Caco-2 (cell line): ENCODE measurements at regions not wholly inside any gene's neighbourhood (a gene's known extent, or its start where the extent isn't known, plus 50 kb on each side); places are given as distances from the start of the nearest gene placed in this dataset.

ENCODE experiments used
- BruUV-seq: library from RNA; stranded (reverse); fragments of 400-500 nt; replicated peaks from 2 replicates; lab custom pipeline; 2021; lab: Mats Ljungman, UMichigan
- CTCF ChIA-PET: fragments of 300-600 bp; sonication (Branson Sonifier 250); formaldehyde crosslinking; loops from one replicate; lab custom pipeline; 2022; ENCODE audit warnings: antibody characterized with exemption; lab: Charles Lee
- POLR2A ChIA-PET: fragments of 300-600 bp; sonication (Branson Sonifier 250); formaldehyde crosslinking; loops from one replicate; lab custom pipeline; 2022; ENCODE audit warnings: antibody characterized with exemption; lab: Charles Lee
- DNase-seq, 2 experiments: peaks; one replicate each; pipeline versions ENCODE4 v3.0.0 to v3.0.0-alpha.2; 2020 to 2022
- H3K27me3 ChIP-seq: replicated peaks from 2 replicates; pipeline ENCODE4 v1.6.0; 2011; ENCODE audit warnings: low read length; ENCODE audit not compliant: control insufficient read depth, insufficient read depth
- H3K36me3 ChIP-seq: 2 replicates; pipeline ENCODE4 v1.5.1; 2011; ENCODE audit warnings: low read length; ENCODE audit not compliant: control insufficient read depth, insufficient read depth
- H3K4me1 ChIP-seq: fragments of 250-450 bp; sonication (Bioruptor Pico); 2 replicates; pipeline ENCODE4 v1.5.1; 2020; ENCODE audit warnings: mild to moderate bottlenecking
- H3K4me3 ChIP-seq: 2 replicates; pipeline ENCODE4 v1.5.1; 2011; ENCODE audit warnings: low read depth, mild to moderate bottlenecking, control low read depth, low read length
- H3K9me3 ChIP-seq: fragments of 250-450 bp; sonication (Bioruptor Pico); 2 replicates; pipeline ENCODE4 v1.5.1; 2020; ENCODE audit warnings: mild to moderate bottlenecking, moderate library complexity
- H3K27ac Mint-ChIP-seq: one replicate; pipeline ENCODE4 v1.8.0; 2022; ENCODE audit warnings: mixed read lengths; ENCODE audit not compliant: unreplicated experiment
- H3K27me3 Mint-ChIP-seq: one replicate; pipeline ENCODE4 v1.8.0; 2022; ENCODE audit warnings: mixed read lengths; ENCODE audit not compliant: insufficient read depth, unreplicated experiment
- H3K36me3 Mint-ChIP-seq: one replicate; pipeline ENCODE4 v1.8.0; 2022; ENCODE audit warnings: mild to moderate bottlenecking, mixed read lengths; ENCODE audit not compliant: insufficient read depth, unreplicated experiment
- H3K4me1 Mint-ChIP-seq: one replicate; pipeline ENCODE4 v1.8.0; 2022; ENCODE audit warnings: low read depth, mixed read lengths; ENCODE audit not compliant: unreplicated experiment
- H3K4me3 Mint-ChIP-seq: one replicate; pipeline ENCODE4 v1.8.0; 2022; ENCODE audit warnings: mild to moderate bottlenecking, moderate library complexity, mixed read lengths; ENCODE audit not compliant: unreplicated experiment
- H3K9me3 Mint-ChIP-seq: one replicate; pipeline ENCODE4 v1.8.0; 2022; ENCODE audit warnings: mixed read lengths; ENCODE audit not compliant: unreplicated experiment
- intact Hi-C: fragments of 100-400 bp; cut with micrococcal nuclease; formaldehyde crosslinking; loops from one replicate; pipeline ENCODE4 v1.10.0; 2022; ENCODE audit not compliant: unreplicated experiment
- TF ChIP-seq, protein P1 (sequence below), 2 experiments: fragments of 200-600 bp in 1 of 2; IDR thresholded peaks; 1 replicate in 1 of 2; 2 replicates in 1 of 2; pipeline versions ENCODE4 v1.5.1 to v1.8.0; 2011 to 2022; ENCODE audit warnings: antibody characterized with exemption in 1 of 2, control low read depth in 1 of 2, inconsistent platforms in 1 of 2, low read depth in 1 of 2, low read length in 1 of 2, mild to moderate bottlenecking in 1 of 2, moderate library complexity in 1 of 2; ENCODE audit not compliant: insufficient read depth in 1 of 2, severe bottlenecking in 1 of 2, unreplicated experiment in 1 of 2

DNA sequence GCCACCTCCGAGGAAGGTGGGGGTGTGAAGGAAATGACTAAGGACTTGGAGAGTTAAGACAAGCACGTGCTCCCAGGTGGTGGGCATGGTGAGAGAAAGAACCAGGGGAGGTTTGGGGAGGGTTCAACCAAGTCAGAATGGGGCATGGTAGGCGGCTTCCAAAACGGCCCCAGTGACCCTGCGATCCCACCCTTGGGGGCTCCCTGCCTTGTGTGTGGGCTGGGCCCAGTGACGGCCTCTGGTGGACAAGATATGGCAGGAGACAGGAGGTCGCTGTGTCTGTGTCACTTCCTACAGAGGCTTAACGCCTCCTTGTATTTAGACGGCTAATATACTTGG, 51.3 kb upstream of the IRX4 start:
- Mint-ChIP-seq H3K27me3 (no peaks in the 10 kb centered on the region), H3K27ac (no peak overlapping the region), H3K4me3 (no peak overlapping the region), H3K4me1 (peaks cover 9% of the 10 kb centered on the region), H3K36me3 (no peaks in the 10 kb centered on the region), H3K9me3 (no peaks in the 10 kb centered on the region)
- no TSS peak for BruUV-seq
- TF ChIP-seq, protein P1, sequence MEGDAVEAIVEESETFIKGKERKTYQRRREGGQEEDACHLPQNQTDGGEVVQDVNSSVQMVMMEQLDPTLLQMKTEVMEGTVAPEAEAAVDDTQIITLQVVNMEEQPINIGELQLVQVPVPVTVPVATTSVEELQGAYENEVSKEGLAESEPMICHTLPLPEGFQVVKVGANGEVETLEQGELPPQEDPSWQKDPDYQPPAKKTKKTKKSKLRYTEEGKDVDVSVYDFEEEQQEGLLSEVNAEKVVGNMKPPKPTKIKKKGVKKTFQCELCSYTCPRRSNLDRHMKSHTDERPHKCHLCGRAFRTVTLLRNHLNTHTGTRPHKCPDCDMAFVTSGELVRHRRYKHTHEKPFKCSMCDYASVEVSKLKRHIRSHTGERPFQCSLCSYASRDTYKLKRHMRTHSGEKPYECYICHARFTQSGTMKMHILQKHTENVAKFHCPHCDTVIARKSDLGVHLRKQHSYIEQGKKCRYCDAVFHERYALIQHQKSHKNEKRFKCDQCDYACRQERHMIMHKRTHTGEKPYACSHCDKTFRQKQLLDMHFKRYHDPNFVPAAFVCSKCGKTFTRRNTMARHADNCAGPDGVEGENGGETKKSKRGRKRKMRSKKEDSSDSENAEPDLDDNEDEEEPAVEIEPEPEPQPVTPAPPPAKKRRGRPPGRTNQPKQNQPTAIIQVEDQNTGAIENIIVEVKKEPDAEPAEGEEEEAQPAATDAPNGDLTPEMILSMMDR (IDR thresholded peaks at IDR 0.05; ENCODE audit: insufficient read depth in 1 of 2, low read depth in 1 of 2, low read length in 1 of 2, severe bottlenecking in 1 of 2, unreplicated experiment in 1 of 2): no peak
- no peaks in the 10 kb centered on the region for H3K36me3 ChIP-seq
- no peak for DNase-seq
- ChIA-PET POLR2A (no interaction called here), CTCF (no interaction called here)
- no peak overlapping the region for H3K4me3 ChIP-seq
- H3K27me3 ChIP-seq: no peaks in the 10 kb centered on the region
- peaks cover 2% of the 10 kb centered on the region; the same call in 1 of the 2 replicates for H3K9me3 ChIP-seq
- H3K4me1 ChIP-seq: peaks cover 5% of the 10 kb centered on the region
- intact Hi-C loops: no loop called here

DNA sequence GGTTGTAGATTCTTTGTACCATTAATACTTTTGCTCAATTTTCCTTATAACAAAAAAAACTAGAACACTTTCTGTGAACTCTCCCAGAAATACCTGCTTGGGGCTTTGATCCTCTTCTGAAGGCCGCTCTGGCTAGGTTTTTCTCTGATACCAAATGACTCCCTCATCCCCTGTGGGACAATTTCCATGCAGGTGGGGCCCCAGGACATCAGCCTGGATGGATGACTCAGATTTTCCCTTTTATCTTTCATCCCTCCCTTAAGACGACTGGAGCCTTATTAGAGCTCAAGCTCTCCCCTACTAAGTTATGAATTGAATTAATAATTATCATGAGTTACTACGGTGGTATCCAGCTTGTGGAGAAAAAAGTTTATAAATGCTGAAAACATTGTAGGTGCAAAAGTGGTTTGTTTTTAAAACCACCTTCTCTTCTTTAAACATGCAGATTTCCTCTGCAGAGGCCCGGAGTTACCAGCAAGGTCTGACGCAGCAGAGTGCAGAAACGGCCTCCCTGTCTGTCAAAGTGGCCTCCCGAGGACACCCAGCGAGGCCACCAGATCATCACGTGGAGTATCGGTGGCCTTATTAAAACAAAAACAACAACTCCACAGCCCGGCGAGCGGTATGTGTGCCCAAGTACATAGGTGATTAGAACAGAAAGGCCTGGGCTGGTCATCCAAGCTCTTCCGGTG, 50.8 kb upstream of the IRX4 start:
- CTCF ChIA-PET: no interaction called here
- Mint-ChIP-seq H3K27me3 (no peaks in the 10 kb centered on the region), H3K4me3 (no peak overlapping the region)

More for the DNA sequence above, 50.8 kb upstream of the IRX4 start:
- H3K4me3 ChIP-seq: no peak overlapping the region
- POLR2A ChIA-PET: interaction anchor here (0.7 kb wide), 1 partner anchor 114 kb away, joined by 3 read pairs; no protein-coding TSS in a partner anchor
- Mint-ChIP-seq H3K36me3 (no peaks in the 10 kb centered on the region), H3K4me1 (peaks cover 9% of the 10 kb centered on the region), H3K9me3 (no peaks in the 10 kb centered on the region), H3K27ac (no peak overlapping the region)
- no peaks in the 10 kb centered on the region for H3K27me3 ChIP-seq
- peaks cover 5% of the 10 kb centered on the region for H3K4me1 ChIP-seq
- DNase-seq: no peak
- H3K9me3 ChIP-seq: peaks cover 5% of the 10 kb centered on the region; the same call in 1 of the 2 replicates
- no peaks in the 10 kb centered on the region for H3K36me3 ChIP-seq
- no TSS peak for BruUV-seq
- TF ChIP-seq, protein P1 (IDR thresholded peaks at IDR 0.05; ENCODE audit: insufficient read depth in 1 of 2, low read depth in 1 of 2, low read length in 1 of 2, severe bottlenecking in 1 of 2, unreplicated experiment in 1 of 2): no peak
- intact Hi-C loops: no loop called here
